Kidney capillary endothelial cell (primary cell): ENCODE measurements at regions not wholly inside any gene's neighbourhood (a gene's known extent, or its start where the extent isn't known, plus 50 kb on each side); places are given as distances from the start of the nearest gene placed in this dataset.
A peak's percentile ranks its signal among the peaks of the same experiment; 100 is the strongest.

Experiments
- DNase-seq: peaks from one replicate; pipeline ENCODE4 v3.0.0-alpha.2; 2018; ENCODE audit warnings: low spot score

- DNase-seq: no peak
Observed at GRCh38 chr9:7944572-7944971, 145.0 kb upstream of the DMAC1 start.

GRCh38 chr9:7937761-7938491 is 138.3 kb upstream of the DMAC1 start:
- DNase-seq: no peak

GRCh38 chr9:7936996-7937395 is 137.4 kb upstream of the DMAC1 start:
- no peak for DNase-seq

GRCh38 chr9:7936163-7936562 is 136.6 kb upstream of the DMAC1 start:
- DNase-seq: no peak

- no peak for DNase-seq
Observed at GRCh38 chr9:7935681-7936080, 136.1 kb upstream of the DMAC1 start.

- DNase-seq: no peak
Observed at GRCh38 chr9:7932767-7933166, 133.2 kb upstream of the DMAC1 start.

GRCh38 chr9:7930613-7931012 is 131.0 kb upstream of the DMAC1 start:
- DNase-seq: no peak

GRCh38 chr9:7921545-7922197 is 122.1 kb upstream of the DMAC1 start:
- DNase-seq: no peak

GRCh38 chr9:7912037-7912535 is 112.5 kb upstream of the DMAC1 start:
- DNase-seq: no peak

- peak; percentile 18 for DNase-seq
Observed at GRCh38 chr9:7910426-7911020, 110.9 kb upstream of the DMAC1 start.

GRCh38 chr9:7909537-7909936 is 110.0 kb upstream of the DMAC1 start:
- DNase-seq: no peak

- no peak for DNase-seq
Observed at GRCh38 chr9:7907551-7908337, 108.2 kb upstream of the DMAC1 start.

- DNase-seq: no peak
Observed at GRCh38 chr9:7906783-7907550, 107.4 kb upstream of the DMAC1 start.

- DNase-seq: no peak
Observed at GRCh38 chr9:7901621-7902020, 102.0 kb upstream of the DMAC1 start.

GRCh38 chr9:7900541-7900940 is 101.0 kb upstream of the DMAC1 start:
- DNase-seq: no peak

- DNase-seq: no peak
Observed at GRCh38 chr9:7899753-7900152, 100.2 kb upstream of the DMAC1 start.

GRCh38 chr9:7894231-7894630 is 94.7 kb upstream of the DMAC1 start:
- DNase-seq: no peak

GRCh38 chr9:7892975-7893374 is 93.4 kb upstream of the DMAC1 start:
- DNase-seq: no peak

- DNase-seq: peak; percentile 53
Observed at GRCh38 chr9:7879551-7880245, 80.1 kb upstream of the DMAC1 start.

GRCh38 chr9:7871977-7872730 is 72.6 kb upstream of the DMAC1 start:
- peak; percentile 2 for DNase-seq
